Right lobe of liver (tissue), 6 donors: ENCODE measurements at regions not wholly inside any gene's neighbourhood (a gene's known extent, or its start where the extent isn't known, plus 50 kb on each side); places are given as distances from the start of the nearest gene placed in this dataset.

Experiments
- ATAC-seq, 4 donors: fragments of 200-7000 bp; cut with Tn5 transposase; one replicate each; pipeline ENCODE4 v1.9.1; 2020; ENCODE audit warnings: mild to moderate bottlenecking in 4 of 4, moderate library complexity in 4 of 4
- DNase-seq, 3 donors: peaks; one replicate each; pipeline ENCODE4 v3.0.0-alpha.2; 2020
- H3K27ac ChIP-seq, 3 donors: fragments of 200-600 bp; one replicate each; pipeline ENCODE4 v1.8.0; 2022
- H3K27me3 ChIP-seq, 2 donors: fragments of 200-600 bp; one replicate each; pipeline ENCODE4 v1.8.0; 2022
- H3K36me3 ChIP-seq, 4 donors: fragments of 200-600 bp; sonication (generic) in 1 of 4; one replicate each; pipeline versions ENCODE4 v1.5.1 to v1.8.0; 2017 to 2022; ENCODE audit warnings: control low read depth in 1 of 4
- H3K4me1 ChIP-seq, 4 donors: fragments of 200-600 bp; sonication (generic) in 1 of 4; one replicate each; pipeline versions ENCODE4 v1.5.1 to v1.8.0; 2017 to 2022; ENCODE audit warnings: control low read depth in 1 of 4
- H3K4me3 ChIP-seq, 3 donors: fragments of 200-600 bp; one replicate each; pipeline ENCODE4 v1.8.0; 2022
- H3K9me3 ChIP-seq, 4 donors: fragments of 200-600 bp; sonication (generic) in 1 of 4; one replicate each; pipeline versions ENCODE4 v1.5.1 to v1.8.0; 2017 to 2022; ENCODE audit warnings: control low read depth in 1 of 4
- POLR2A ChIP-seq: fragments of 450-650 bp; IDR thresholded peaks from one replicate; pipeline ENCODE4 v1.6.1; 2017; ENCODE audit warnings: antibody characterized with exemption, mild to moderate bottlenecking
- WGBS: methylation state at CpG from one replicate; pipeline ENCODE4 v1.1.6; 2018; ENCODE audit warnings: low coverage, low lambda C conversion rate; ENCODE audit not compliant: insufficient coverage; ENCODE audit errors: missing lambda C conversion rate; 5-methylcytosine and 5-hydroxymethylcytosine counted together
- intact Hi-C, 2 donors: fragments of 100-400 bp; cut with DNase I; formaldehyde crosslinking; loops; one replicate each; pipeline versions ENCODE4 v1.11.2 to v1.14.1; 2022
- TF ChIP-seq, protein P1 (sequence below), 4 donors: fragments of 200-600 bp in 3 of 4; fragments of 450-650 bp in 1 of 4; IDR thresholded peaks; one replicate each; pipeline versions ENCODE4 v1.5.1 to v1.8.0; 2016 to 2022; ENCODE audit warnings: antibody characterized with exemption in 4 of 4, mild to moderate bottlenecking in 2 of 4
- donor health status: DM: no; HTN: yes; CAD: no.
- donor health status: DM: no; HTN: no; CAD: no.
- donor health status: DM: no; HTN: no; CAD: no.
- donor health status: DM: no; HTN: yes; CAD: no.
- donor health status: DM: no; HTN: yes; CAD: no.

DNA sequence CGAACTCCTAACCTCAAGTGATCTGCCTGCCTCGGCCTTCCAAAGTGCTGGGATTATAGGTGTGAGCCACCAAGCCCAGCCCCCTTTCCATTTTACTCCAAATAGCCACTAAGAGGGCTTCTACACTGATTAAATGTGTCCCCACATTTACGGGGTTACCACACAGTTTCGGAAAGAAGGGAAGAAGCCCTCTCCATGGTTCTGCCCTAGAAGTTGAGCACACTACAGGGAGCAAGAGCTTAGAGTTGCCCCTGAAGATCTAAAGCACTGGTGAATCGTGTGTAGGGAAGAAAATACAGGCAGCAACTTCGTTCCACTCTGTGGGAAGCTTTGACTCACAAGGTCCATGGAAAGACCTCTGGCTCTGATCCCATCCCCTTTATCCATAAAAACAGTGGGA is 133.0 kb upstream of the PRKCQ start:
- no peak for DNase-seq
- intact Hi-C loops, result no loop called here
- Histone ChIP-seq H3K36me3 (no peaks in the 10 kb centered on the region), H3K27ac (no peak overlapping the region), H3K9me3 (no peaks in the 10 kb centered on the region), H3K27me3 (no peaks in the 10 kb centered on the region), H3K4me3 (no peak overlapping the region), H3K4me1 (no peaks in the 10 kb centered on the region)
- ATAC-seq, result no peak
- WGBS, result 42% methylated on average over 6 of the region's 6 CpGs
- TF ChIP-seq, protein P1, sequence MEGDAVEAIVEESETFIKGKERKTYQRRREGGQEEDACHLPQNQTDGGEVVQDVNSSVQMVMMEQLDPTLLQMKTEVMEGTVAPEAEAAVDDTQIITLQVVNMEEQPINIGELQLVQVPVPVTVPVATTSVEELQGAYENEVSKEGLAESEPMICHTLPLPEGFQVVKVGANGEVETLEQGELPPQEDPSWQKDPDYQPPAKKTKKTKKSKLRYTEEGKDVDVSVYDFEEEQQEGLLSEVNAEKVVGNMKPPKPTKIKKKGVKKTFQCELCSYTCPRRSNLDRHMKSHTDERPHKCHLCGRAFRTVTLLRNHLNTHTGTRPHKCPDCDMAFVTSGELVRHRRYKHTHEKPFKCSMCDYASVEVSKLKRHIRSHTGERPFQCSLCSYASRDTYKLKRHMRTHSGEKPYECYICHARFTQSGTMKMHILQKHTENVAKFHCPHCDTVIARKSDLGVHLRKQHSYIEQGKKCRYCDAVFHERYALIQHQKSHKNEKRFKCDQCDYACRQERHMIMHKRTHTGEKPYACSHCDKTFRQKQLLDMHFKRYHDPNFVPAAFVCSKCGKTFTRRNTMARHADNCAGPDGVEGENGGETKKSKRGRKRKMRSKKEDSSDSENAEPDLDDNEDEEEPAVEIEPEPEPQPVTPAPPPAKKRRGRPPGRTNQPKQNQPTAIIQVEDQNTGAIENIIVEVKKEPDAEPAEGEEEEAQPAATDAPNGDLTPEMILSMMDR (IDR thresholded peaks at IDR 0.05), result no peak
- TF ChIP-seq POLR2A, result no peak

- no peaks in the 10 kb centered on the region for H3K9me3 ChIP-seq
- no peak for TF ChIP-seq POLR2A
- TF ChIP-seq, protein P1 (IDR thresholded peaks at IDR 0.05), result no peak
- no peak for DNase-seq
- no peak for ATAC-seq
- H3K4me3 ChIP-seq, result no peak overlapping the region
- H3K36me3 ChIP-seq, result no peaks in the 10 kb centered on the region
- no peaks in the 10 kb centered on the region for H3K27me3 ChIP-seq
- no peak overlapping the region for H3K27ac ChIP-seq
- intact Hi-C loops, result no loop called here
- 69% methylated on average over 17 of the region's 17 CpGs for whole genome bisulfite sequencing
- no peaks in the 10 kb centered on the region for H3K4me1 ChIP-seq
These were observed 131.8 kb upstream of the PRKCQ start for GRCh38 chr10:6711881-6712280.

DNA sequence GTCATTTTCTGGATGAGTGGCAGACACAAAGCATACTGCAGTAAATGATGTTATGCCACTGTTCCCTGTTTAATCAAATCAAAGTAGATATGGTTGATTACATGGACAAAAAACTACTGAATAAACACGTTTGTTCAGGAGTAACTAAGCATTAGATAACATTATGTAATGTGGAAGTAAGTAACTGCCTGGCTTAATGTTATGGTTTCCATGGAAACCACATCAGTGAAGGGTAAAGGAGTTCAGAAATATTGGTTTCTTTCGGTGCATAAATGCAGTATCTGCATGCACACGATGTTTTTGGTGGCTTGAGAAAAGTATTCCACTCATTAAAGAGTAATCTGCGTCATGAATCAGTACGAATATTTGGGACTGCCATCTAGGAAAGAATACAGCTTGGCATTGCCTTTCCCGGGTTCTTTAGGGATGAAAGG is 131.3 kb upstream of the PRKCQ start:
- no peak for TF ChIP-seq POLR2A
- TF ChIP-seq, protein P1 (IDR thresholded peaks at IDR 0.05), result no peak
- no peak overlapping the region for H3K27ac ChIP-seq
- no peaks in the 10 kb centered on the region for H3K27me3 ChIP-seq
- no peak for ATAC-seq
- DNase-seq, result no peak
- no peaks in the 10 kb centered on the region for H3K9me3 ChIP-seq
- intact Hi-C loops, result no loop called here
- H3K4me3 ChIP-seq, result no peak overlapping the region
- H3K4me1 ChIP-seq, result no peaks in the 10 kb centered on the region
- WGBS, result 42% methylated on average over 6 of the region's 6 CpGs
- no peaks in the 10 kb centered on the region for H3K36me3 ChIP-seq

DNA sequence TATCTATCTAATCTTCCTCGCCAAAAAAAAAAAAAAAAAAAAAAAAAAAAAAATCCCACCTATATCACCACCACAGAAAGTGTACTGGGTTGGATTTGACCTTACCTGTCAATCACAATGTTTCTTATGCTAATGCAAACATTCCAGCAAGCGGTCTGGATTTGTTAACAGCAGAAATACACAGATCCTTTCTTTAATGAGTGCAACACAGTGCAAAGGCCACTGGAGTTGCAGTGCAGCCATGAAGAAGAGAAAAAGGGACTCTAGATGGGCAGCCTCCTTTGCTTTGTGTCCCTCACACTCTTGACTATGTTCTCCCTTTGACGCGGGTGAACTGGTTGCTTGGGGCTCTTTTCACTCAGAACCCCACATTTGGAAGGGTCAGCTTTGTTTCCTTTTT is 127.3 kb upstream of the PRKCQ start:
- WGBS, result 24% methylated on average over 3 of the region's 4 CpGs
- no peaks in the 10 kb centered on the region for H3K4me1 ChIP-seq
- no peak for TF ChIP-seq POLR2A
- TF ChIP-seq, protein P1 (IDR thresholded peaks at IDR 0.05), result no peak
- intact Hi-C loops, result no loop called here
- ATAC-seq (no peak), DNase-seq (no peak)
- no peaks in the 10 kb centered on the region for H3K36me3 ChIP-seq
- no peak overlapping the region for H3K27ac ChIP-seq
- no peaks in the 10 kb centered on the region for H3K9me3 ChIP-seq
- H3K4me3 ChIP-seq, result no peak overlapping the region
- H3K27me3 ChIP-seq, result no peaks in the 10 kb centered on the region

DNA sequence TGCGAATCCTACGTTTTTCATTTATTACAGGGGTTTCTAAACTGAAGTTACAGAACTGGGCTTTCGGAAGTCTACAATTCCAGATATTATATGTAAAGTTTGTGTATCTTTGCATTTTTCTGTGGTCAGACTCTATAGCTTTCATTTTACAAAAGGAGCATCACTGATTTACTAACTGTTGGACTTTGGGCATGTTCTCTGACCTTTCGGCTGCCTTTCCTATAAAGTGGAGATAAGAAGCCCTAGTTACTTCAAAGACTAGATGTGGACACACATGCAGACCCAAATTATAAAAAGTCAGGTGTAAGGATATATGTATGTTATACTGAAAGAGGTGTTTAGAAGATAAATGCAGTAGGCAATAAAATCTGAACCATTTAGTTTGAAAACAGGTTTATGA is 126.6 kb upstream of the PRKCQ start:
- Histone ChIP-seq H3K4me1 (no peaks in the 10 kb centered on the region), H3K27ac (no peak overlapping the region), H3K9me3 (no peaks in the 10 kb centered on the region), H3K36me3 (no peaks in the 10 kb centered on the region), H3K27me3 (no peaks in the 10 kb centered on the region), H3K4me3 (no peak overlapping the region)
- WGBS, result 35% methylated on average over 4 of the region's 4 CpGs
- TF ChIP-seq POLR2A, result no peak
- TF ChIP-seq, protein P1 (IDR thresholded peaks at IDR 0.05), result no peak
- no peak for DNase-seq
- intact Hi-C loops, result no loop called here
- no peak for ATAC-seq
